B cell (primary cell): ENCODE measurements at regions not wholly inside any gene's neighbourhood (a gene's known extent, or its start where the extent isn't known, plus 50 kb on each side); places are given as distances from the start of the nearest gene placed in this dataset.

Experiments
- ATAC-seq: fragments of 200-7000 bp; cut with Tn5 transposase; one replicate; pipeline ENCODE4 v1.10.0; 2021; ENCODE audit warnings: low read depth, mild to moderate bottlenecking, moderate number of reproducible peaks, moderate library complexity
- CTCF ChIA-PET: fragments of 350-600 bp; sonication (Branson Sonifier 250); formaldehyde crosslinking; loops from one replicate; lab custom pipeline; 2021; ENCODE audit warnings: antibody characterized with exemption, inconsistent platforms; lab: Charles Lee
- POLR2A ChIA-PET: fragments of 350-600 bp; sonication (Branson Sonifier 250); formaldehyde crosslinking; loops from one replicate; lab custom pipeline; 2021; ENCODE audit warnings: antibody characterized with exemption; lab: Charles Lee
- DNase-seq: peaks from one replicate; pipeline ENCODE4 v3.0.0; 2013
- H2AFZ ChIP-seq: 2 replicates; pipeline ENCODE4 v1.6.1; 2012; ENCODE audit warnings: mild to moderate bottlenecking, low read depth, low read length; ENCODE audit not compliant: insufficient read depth, poor library complexity, severe bottlenecking
- H3K27ac ChIP-seq, 2 donors: 1 replicate in 1 of 2; 2 replicates in 1 of 2; pipeline ENCODE4 v1.5.1; 2012 to 2013; ENCODE audit warnings: low read length in 2 of 2, mild to moderate bottlenecking in 2 of 2, moderate library complexity in 1 of 2
- H3K27me3 ChIP-seq, 4 experiments: fragments of 200-600 bp in 1 of 4; sonication (generic) in 1 of 4; replicated peaks in 1 of 4; 1 replicate in 2 of 4; 2 replicates in 2 of 4; pipeline versions ENCODE4 v1.6.1 to v1.7.0; 2013 to 2016; ENCODE audit warnings: low read length in 3 of 4, mild to moderate bottlenecking in 2 of 4, mixed read lengths in 1 of 4, moderate library complexity in 1 of 4; ENCODE audit not compliant: insufficient read depth in 4 of 4, control insufficient read depth in 3 of 4; ENCODE audit errors: control extremely low read depth in 1 of 4
- H3K36me3 ChIP-seq, 2 experiments: replicated peaks in 1 of 2; 1 replicate in 1 of 2; 2 replicates in 1 of 2; pipeline versions ENCODE4 v1.6.1 to v1.7.1; 2013; ENCODE audit warnings: low read length in 1 of 2; ENCODE audit not compliant: insufficient read depth in 2 of 2, control insufficient read depth in 1 of 2; ENCODE audit errors: control extremely low read depth in 1 of 2, extremely low read depth in 1 of 2
- H3K4me1 ChIP-seq, 2 donors: fragments of 200-600 bp in 1 of 2; sonication (generic) in 1 of 2; 1 replicate in 1 of 2; 2 replicates in 1 of 2; pipeline versions ENCODE4 v1.5.1 to v1.6.1; 2013 to 2017; ENCODE audit warnings: low read length in 2 of 2; ENCODE audit not compliant: control insufficient read depth in 2 of 2, insufficient read depth in 2 of 2
- H3K4me2 ChIP-seq: replicated peaks from 2 replicates; pipeline ENCODE3; 2012; ENCODE audit warnings: mild to moderate bottlenecking, low read depth, low read length; ENCODE audit not compliant: poor library complexity, severe bottlenecking
- H3K4me3 ChIP-seq, 5 experiments: fragments of 200-600 bp in 1 of 5; sonication (generic) in 1 of 5; 1 replicate in 3 of 5; 2 replicates in 2 of 5; pipeline versions ENCODE4 v1.5.1 to v1.7.0; 2011 to 2016; ENCODE audit warnings: low read length in 4 of 5, mild to moderate bottlenecking in 4 of 5, low read depth in 2 of 5, control low read depth in 1 of 5, moderate library complexity in 1 of 5; ENCODE audit not compliant: insufficient read depth in 1 of 5; ENCODE audit errors: control extremely low read depth in 1 of 5, extremely low read depth in 1 of 5
- H3K79me2 ChIP-seq: fragments of 200-600 bp; sonication (generic); one replicate; pipeline ENCODE4 v1.6.0; 2016; ENCODE audit warnings: low read length; ENCODE audit not compliant: control insufficient read depth, insufficient read depth
- H3K9ac ChIP-seq: fragments of 200-600 bp; sonication (generic); 2 replicates; pipeline ENCODE4 v1.6.1; 2017; ENCODE audit warnings: mild to moderate bottlenecking, low read length, moderate library complexity
- H3K9me3 ChIP-seq, 3 donors: one replicate each; pipeline versions ENCODE4 v1.6.1 to v1.7.1; 2013; ENCODE audit warnings: low read length in 2 of 3; ENCODE audit not compliant: control insufficient read depth in 2 of 3, insufficient read depth in 1 of 3; ENCODE audit errors: control extremely low read depth in 1 of 3
- H4K20me1 ChIP-seq: 2 replicates; pipeline ENCODE4 v1.6.0; 2012; ENCODE audit warnings: mild to moderate bottlenecking, low read length; ENCODE audit not compliant: insufficient read depth, control insufficient read depth, poor library complexity, severe bottlenecking
- H3K27ac Mint-ChIP-seq: one replicate; pipeline ENCODE4 v1.8.0; 2021; ENCODE audit warnings: mixed read lengths
- H3K27me3 Mint-ChIP-seq: one replicate; pipeline ENCODE4 v1.8.0; 2021; ENCODE audit warnings: mixed read lengths
- H3K4me1 Mint-ChIP-seq: one replicate; pipeline ENCODE4 v1.8.0; 2021; ENCODE audit warnings: mixed read lengths
- H3K4me3 Mint-ChIP-seq: one replicate; pipeline ENCODE4 v1.8.0; 2021; ENCODE audit warnings: mixed read lengths
- H3K9me3 Mint-ChIP-seq: one replicate; pipeline ENCODE4 v1.8.0; 2022; ENCODE audit warnings: mixed read lengths; ENCODE audit not compliant: insufficient read depth
- CTCF ChIP-seq: fragments of 200-600 bp; IDR thresholded peaks from one replicate; pipeline ENCODE4 v1.8.0; 2022; ENCODE audit warnings: antibody characterized with exemption, mild to moderate bottlenecking
- EZH2 ChIP-seq: IDR thresholded peaks from 2 replicates; pipeline ENCODE4 v1.6.1; 2012; ENCODE audit warnings: borderline replicate concordance, low read depth, mild to moderate bottlenecking, moderate library complexity, low read length; ENCODE audit not compliant: insufficient read depth, poor library complexity, severe bottlenecking
- WGBS: methylation state at CpG from one replicate; pipeline ENCODE4 v1.1.5; 2013; ENCODE audit warnings: missing lambda C conversion rate; ENCODE audit not compliant: insufficient coverage; 5-methylcytosine and 5-hydroxymethylcytosine counted together
- intact Hi-C: fragments of 100-400 bp; cut with micrococcal nuclease; formaldehyde crosslinking; loops from one replicate; pipeline ENCODE4 v1.10.0; 2022

GRCh38 chr11:92810423-92811064 lies 158.9 kb upstream of the MTNR1B start:
- WGBS = no CpG with 5 or more reads among the region's 6 CpGs
- ATAC-seq (no peak), DNase-seq (no peak)
- H3K4me2 ChIP-seq = no peak overlapping the region
- TF ChIP-seq EZH2 (no peak), CTCF (no peak)
- CTCF ChIA-PET = no interaction called here
- no peaks in the 10 kb centered on the region for H3K36me3 ChIP-seq
- no peaks in the 10 kb centered on the region for H3K27me3 ChIP-seq
- H4K20me1 ChIP-seq = no peaks in the 10 kb centered on the region
- H3K9ac ChIP-seq = no peak overlapping the region
- H3K27me3 Mint-ChIP-seq = no peaks in the 10 kb centered on the region
- no peak overlapping the region for H2AFZ ChIP-seq
- H3K79me2 ChIP-seq = no peaks in the 10 kb centered on the region
- no peak overlapping the region for H3K27ac ChIP-seq
- no peak overlapping the region for H3K4me3 ChIP-seq
- H3K4me1 ChIP-seq = no peaks in the 10 kb centered on the region
- no peak overlapping the region for H3K27ac Mint-ChIP-seq
- POLR2A ChIA-PET = no interaction called here
- no peaks in the 10 kb centered on the region for H3K9me3 Mint-ChIP-seq
- intact Hi-C loops = no loop called here
- no peak overlapping the region for H3K4me3 Mint-ChIP-seq
- H3K4me1 Mint-ChIP-seq = no peaks in the 10 kb centered on the region
- H3K9me3 ChIP-seq = no peaks in the 10 kb centered on the region

- Histone ChIP-seq H2AFZ (no peak overlapping the region), H3K4me3 (no peak overlapping the region), H3K27ac (no peak overlapping the region), H3K4me1 (no peaks in the 10 kb centered on the region), H3K79me2 (no peaks in the 10 kb centered on the region), H4K20me1 (no peaks in the 10 kb centered on the region), H3K9ac (no peak overlapping the region), H3K36me3 (no peaks in the 10 kb centered on the region), H3K27me3 (no peaks in the 10 kb centered on the region), H3K4me2 (no peak overlapping the region), H3K9me3 (no peaks in the 10 kb centered on the region)
- no peaks in the 10 kb centered on the region for H3K4me1 Mint-ChIP-seq
- intact Hi-C loops = no loop called here
- ATAC-seq (no peak), DNase-seq (no peak)
- H3K9me3 Mint-ChIP-seq = no peaks in the 10 kb centered on the region
- CTCF ChIA-PET = no interaction called here
- TF ChIP-seq EZH2 = no peak
- TF ChIP-seq CTCF = no peak
- no peak overlapping the region for H3K4me3 Mint-ChIP-seq
- no CpG with 5 or more reads among the region's 2 CpGs for WGBS
- no peak overlapping the region for H3K27ac Mint-ChIP-seq
- no peaks in the 10 kb centered on the region for H3K27me3 Mint-ChIP-seq
- POLR2A ChIA-PET = no interaction called here
These were observed 158.1 kb upstream of the MTNR1B start for GRCh38 chr11:92811341-92811740.
